ENCODE measurements at regions not wholly inside any gene's neighbourhood (a gene's known extent, or its start where the extent isn't known, plus 50 kb on each side); places are given as distances from the start of the nearest gene placed in this dataset.

DNA sequence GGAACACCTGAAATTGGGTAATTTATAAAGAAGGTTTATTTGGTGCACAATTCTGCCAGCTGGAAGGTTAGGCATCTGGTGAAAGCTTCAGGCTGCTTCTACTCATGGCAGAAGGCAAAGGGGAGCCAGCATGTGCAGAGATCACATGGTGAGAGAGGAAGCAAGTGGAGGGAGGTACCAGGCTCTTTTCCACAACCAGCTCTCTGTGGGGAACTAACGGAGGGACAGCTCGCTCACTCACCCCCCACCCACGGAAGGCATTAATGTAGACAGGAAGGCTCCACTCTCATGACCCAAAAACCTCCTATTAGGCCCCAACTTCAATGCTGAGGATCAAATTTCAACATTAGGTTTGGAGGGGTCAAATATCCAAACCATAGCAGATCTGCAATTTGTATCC lies 75.6 kb upstream of the ARHGAP32 start:
- intact Hi-C loops (cut with DNase I; ENCODE audit: low total_unique reads) = no loop called here
- no peak for DNase-seq

GRCh38 chr11:129266536-129266935 lies 74.4 kb upstream of the ARHGAP32 start:
- H3K27ac ChIP-seq = no peak overlapping the region
- DNase-seq = no peak
- H3K27me3 ChIP-seq = no peaks in the 10 kb centered on the region
- TF ChIP-seq, protein P1, sequence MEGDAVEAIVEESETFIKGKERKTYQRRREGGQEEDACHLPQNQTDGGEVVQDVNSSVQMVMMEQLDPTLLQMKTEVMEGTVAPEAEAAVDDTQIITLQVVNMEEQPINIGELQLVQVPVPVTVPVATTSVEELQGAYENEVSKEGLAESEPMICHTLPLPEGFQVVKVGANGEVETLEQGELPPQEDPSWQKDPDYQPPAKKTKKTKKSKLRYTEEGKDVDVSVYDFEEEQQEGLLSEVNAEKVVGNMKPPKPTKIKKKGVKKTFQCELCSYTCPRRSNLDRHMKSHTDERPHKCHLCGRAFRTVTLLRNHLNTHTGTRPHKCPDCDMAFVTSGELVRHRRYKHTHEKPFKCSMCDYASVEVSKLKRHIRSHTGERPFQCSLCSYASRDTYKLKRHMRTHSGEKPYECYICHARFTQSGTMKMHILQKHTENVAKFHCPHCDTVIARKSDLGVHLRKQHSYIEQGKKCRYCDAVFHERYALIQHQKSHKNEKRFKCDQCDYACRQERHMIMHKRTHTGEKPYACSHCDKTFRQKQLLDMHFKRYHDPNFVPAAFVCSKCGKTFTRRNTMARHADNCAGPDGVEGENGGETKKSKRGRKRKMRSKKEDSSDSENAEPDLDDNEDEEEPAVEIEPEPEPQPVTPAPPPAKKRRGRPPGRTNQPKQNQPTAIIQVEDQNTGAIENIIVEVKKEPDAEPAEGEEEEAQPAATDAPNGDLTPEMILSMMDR (IDR thresholded peaks at IDR 0.05) = no peak
- H3K9me3 ChIP-seq = no peaks in the 10 kb centered on the region
- no peak overlapping the region for H3K4me3 ChIP-seq
- H3K36me3 ChIP-seq = no peaks in the 10 kb centered on the region
- peaks cover 0 to 7% (median 1%) of the 10 kb centered on the region in 4 donors for H3K4me1 ChIP-seq
- intact Hi-C loops (cut with DNase I; ENCODE audit: low total_unique reads) = no loop called here

More for the DNA sequence above, 75.6 kb upstream of the ARHGAP32 start:
- no peak overlapping the region for H3K27ac ChIP-seq
- no peak overlapping the region for H3K4me3 ChIP-seq
- peaks cover 0 to under 1% (median 0%) of the 10 kb centered on the region in 4 donors for H3K4me1 ChIP-seq
- H3K9me3 ChIP-seq = no peaks in the 10 kb centered on the region
- no peaks in the 10 kb centered on the region for H3K27me3 ChIP-seq
- no peaks in the 10 kb centered on the region for H3K36me3 ChIP-seq
- TF ChIP-seq, protein P1 (IDR thresholded peaks at IDR 0.05) = no peak

- H3K36me3 ChIP-seq = no peaks in the 10 kb centered on the region
- no peak for DNase-seq
- no peaks in the 10 kb centered on the region for H3K27me3 ChIP-seq
- intact Hi-C loops (cut with DNase I; ENCODE audit: low total_unique reads) = no loop called here
- H3K4me1 ChIP-seq = peaks cover 0 to 17% (median 1%) of the 10 kb centered on the region in 4 donors
- no peak overlapping the region for H3K4me3 ChIP-seq
- TF ChIP-seq, protein P1 (IDR thresholded peaks at IDR 0.05) = no peak
- H3K27ac ChIP-seq = no peak overlapping the region
- no peaks in the 10 kb centered on the region for H3K9me3 ChIP-seq
Measured at GRCh38 chr11:129265125-129265788, 73.1 kb upstream of the ARHGAP32 start.

- no peak for DNase-seq
- H3K27me3 ChIP-seq = no peaks in the 10 kb centered on the region
- H3K4me1 ChIP-seq = peaks cover 0 to 17% (median 1%) of the 10 kb centered on the region in 4 donors
- no peaks in the 10 kb centered on the region for H3K36me3 ChIP-seq
- intact Hi-C loops (cut with DNase I; ENCODE audit: low total_unique reads) = no loop called here
- TF ChIP-seq, protein P1 (IDR thresholded peaks at IDR 0.05) = no peak
- no peak overlapping the region for H3K27ac ChIP-seq
- H3K4me3 ChIP-seq = no peak overlapping the region
- H3K9me3 ChIP-seq = no peaks in the 10 kb centered on the region
Measured at GRCh38 chr11:129264114-129264513, 72.0 kb upstream of the ARHGAP32 start.

GRCh38 chr11:129260750-129261149 lies 68.6 kb upstream of the ARHGAP32 start:
- Histone ChIP-seq H3K9me3 (no peaks in the 10 kb centered on the region), H3K4me1 (peaks cover 0 to 17% (median 1%) of the 10 kb centered on the region in 4 donors), H3K27me3 (no peaks in the 10 kb centered on the region), H3K4me3 (no peak overlapping the region), H3K36me3 (no peaks in the 10 kb centered on the region), H3K27ac (no peak overlapping the region)
- intact Hi-C loops (cut with DNase I; ENCODE audit: low total_unique reads) = no loop called here
- TF ChIP-seq, protein P1 (IDR thresholded peaks at IDR 0.05) = no peak
- DNase-seq = no peak
